ENCODE measurements at regions not wholly inside any gene's neighbourhood (a gene's known extent, or its start where the extent isn't known, plus 50 kb on each side); places are given as distances from the start of the nearest gene placed in this dataset.

GRCh38 chr6:145213614-145214013 is 521.7 kb downstream of the EPM2A start:
- DNase-seq, result no peak

GRCh38 chr6:145214570-145214969 is 520.8 kb downstream of the EPM2A start:
- peak; percentile 73 for DNase-seq

DNA sequence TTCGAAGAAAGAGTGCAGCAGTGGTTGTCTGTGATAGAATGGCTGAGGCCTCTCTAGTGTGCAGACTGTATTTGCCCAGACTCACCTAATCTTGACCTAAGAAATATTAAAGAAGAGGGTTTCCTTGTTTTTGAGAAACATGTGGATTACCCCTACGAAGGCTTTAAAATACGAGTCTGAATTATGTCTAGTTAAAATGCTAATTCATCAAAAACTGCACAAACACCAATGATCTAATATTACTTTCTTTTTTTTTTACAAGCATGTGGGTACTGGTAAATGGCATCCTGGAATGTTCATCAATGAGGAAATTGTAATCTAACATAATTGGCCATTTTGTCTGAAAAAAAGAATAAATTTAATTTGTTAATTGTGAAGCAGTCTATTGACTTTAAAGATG is 510.9 kb downstream of the EPM2A start:
- no peak for DNase-seq

- DNase-seq, result no peak
These were observed 509.8 kb downstream of the EPM2A start for GRCh38 chr6:145225500-145225899.

GRCh38 chr6:145227593-145227992 is 507.7 kb downstream of the EPM2A start:
- DNase-seq, result no peak

DNA sequence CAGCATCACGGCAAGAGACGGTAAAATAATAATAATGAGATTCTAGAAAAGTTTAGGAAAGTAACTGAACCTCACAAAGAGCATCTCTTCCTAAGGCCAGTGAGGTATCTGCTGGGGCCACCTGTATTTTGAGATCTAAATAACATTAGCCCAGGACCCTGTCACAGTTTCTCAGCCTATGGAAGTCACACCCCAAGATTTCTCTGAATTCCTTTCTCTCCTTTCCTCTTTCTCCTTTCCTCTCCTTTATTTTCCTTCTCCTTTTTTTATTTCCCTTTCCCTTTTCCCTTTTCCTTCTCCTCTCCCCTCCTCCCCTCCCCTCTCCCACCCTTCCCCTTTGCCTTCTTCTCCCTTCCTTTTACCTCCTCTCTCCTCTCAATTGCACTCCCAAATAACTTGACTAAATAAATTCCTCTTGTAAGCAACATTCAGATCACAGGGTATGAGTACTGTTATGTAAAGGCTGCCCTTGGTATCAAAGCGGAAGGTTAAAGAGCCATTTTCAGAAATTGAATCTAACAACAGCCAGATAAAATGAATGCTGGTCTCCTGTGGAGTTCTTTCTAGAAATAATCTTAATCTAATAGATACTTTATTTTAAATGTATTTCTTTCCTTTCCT is 506.2 kb downstream of the EPM2A start:
- DNase-seq, result no peak

- no peak for DNase-seq
These were observed 501.4 kb downstream of the EPM2A start for GRCh38 chr6:145233955-145234354.

- DNase-seq, result no peak
These were observed 500.1 kb downstream of the EPM2A start for GRCh38 chr6:145235207-145235606.

GRCh38 chr6:145238787-145239186 is 496.5 kb downstream of the EPM2A start:
- no peak for DNase-seq

- no peak for DNase-seq
These were observed 494.3 kb downstream of the EPM2A start for GRCh38 chr6:145241039-145241438.

GRCh38 chr6:145241721-145242120 is 493.6 kb downstream of the EPM2A start:
- DNase-seq, result no peak

DNA sequence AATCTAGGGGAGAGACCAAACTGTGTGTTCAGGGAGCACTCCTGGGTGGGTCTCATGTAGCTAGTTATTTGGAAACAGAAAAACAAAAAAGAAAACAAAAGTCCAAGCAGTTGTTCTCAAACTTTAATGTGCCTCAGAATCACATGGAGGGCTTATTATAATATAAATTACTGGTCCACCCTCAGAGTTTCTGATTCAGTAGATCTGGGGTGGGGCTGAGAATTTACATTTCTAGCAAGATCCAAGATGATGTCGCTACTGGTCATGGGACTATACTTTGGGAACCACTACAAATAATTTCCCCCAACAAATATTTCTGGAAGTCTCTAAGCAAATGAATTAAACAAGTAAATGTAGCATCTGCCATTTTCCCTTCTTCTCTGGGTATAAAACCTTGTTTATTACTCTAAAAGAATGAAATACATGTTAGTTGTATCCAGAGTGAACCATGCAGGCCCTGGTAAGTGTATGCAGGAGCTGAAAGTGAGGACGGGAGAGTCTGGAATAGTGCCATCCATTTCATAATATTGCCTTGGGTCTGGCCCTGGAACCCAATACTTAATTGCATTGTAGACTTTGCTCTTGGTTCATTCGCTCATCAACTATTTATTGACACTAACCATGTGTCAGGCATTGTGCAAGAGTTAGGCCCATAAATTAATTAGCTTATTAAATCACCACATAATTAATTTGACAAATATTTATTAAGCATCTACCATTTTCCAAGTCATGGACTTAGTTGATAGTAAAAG is 490.8 kb downstream of the EPM2A start:
- no peak for DNase-seq

- DNase-seq, result peak; percentile 54
These were observed 490.2 kb downstream of the EPM2A start for GRCh38 chr6:145245119-145245518.

DNA sequence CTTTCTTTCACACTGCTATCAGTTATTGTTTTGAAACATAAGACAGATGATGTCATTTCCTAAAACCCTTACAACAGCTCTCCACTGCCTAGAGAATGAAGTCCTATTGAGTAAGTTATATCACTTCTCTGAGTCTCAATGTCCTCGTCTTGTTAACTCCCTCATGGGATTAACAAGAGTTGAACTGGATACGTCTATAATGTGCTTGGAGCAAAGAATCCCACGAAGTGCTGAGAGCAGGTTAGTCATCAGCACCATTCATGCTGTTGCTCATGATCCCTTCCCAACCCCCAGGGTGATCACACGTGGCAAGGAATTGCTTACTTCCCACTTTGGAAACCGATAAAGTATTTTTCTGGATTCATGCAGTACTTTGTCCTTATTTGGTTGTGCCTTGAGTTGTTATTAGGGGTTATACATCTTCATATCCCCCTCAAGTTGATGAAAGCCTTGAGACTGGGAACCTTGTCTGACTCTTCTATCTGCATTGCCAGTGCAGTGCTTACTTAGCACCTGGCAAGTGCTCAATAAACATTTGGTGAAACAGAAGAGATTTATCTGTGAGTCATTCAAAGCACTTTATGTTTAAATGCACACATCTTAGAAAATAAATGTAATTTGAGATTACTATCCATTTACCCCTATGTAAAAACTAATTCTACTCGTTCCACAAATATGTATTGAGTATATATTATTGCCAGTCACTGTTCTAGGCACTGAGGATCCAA is 487.5 kb downstream of the EPM2A start:
- DNase-seq, result no peak

GRCh38 chr6:145250436-145250835 is 484.9 kb downstream of the EPM2A start:
- no peak for DNase-seq

DNA sequence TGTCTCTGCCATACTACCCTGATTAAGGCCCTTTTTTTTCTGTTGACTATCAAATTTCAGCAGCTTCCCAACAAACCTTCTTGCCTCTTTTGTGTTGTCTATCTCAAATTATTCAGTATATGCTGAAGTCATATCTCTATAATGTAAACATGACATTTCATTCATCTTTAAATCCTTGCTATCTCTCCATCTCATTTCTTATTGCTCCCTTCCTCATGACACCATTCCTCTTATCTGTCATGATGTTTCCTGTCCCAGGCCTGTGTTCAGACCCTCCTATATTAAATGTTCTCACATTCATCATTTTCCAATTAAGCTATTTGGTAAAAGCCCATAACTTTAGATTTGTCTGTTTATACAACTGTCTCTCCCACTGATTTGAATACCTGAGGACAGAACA is 482.6 kb downstream of the EPM2A start:
- DNase-seq, result no peak

DNA sequence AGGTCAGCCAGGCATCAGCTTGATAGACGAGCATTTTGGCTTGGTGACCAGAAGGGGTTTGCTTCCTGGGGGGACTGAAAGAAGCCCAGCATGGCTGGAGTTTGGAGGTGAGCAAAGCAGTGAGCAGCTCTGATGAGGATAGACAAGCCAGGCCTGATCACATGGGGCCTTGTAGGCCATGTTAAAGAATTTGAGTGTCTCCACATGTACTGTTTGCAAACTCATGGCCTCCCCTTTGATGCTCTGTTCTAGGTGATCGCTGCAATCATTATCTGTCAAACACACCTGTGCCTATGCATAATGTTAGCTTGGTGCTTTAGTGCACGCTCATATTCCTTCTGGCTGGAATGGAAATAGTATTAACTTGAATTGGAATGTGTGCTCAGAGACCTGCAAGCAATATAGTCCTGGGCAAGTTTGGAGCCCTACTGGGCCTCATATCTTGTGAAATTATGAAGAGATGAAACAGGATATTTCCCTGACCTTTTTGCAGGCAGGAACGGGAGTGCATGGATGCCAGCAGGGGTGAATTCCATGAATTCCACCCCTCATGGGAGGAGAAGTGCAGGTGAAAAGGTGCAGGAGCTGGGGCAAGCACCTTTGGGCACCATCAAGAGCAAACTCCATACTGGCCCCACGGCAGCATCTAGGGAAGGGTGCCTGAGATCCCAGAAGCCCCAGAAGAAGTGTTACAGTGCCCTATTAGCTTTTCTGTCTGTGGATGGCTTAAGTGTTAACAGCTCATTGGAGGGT is 480.5 kb downstream of the EPM2A start:
- no peak for DNase-seq

- DNase-seq, result no peak
These were observed 477.6 kb downstream of the EPM2A start for GRCh38 chr6:145257704-145258103.

GRCh38 chr6:145258122-145258521 is 477.2 kb downstream of the EPM2A start:
- no peak for DNase-seq

GRCh38 chr6:145260484-145261175 is 474.7 kb downstream of the EPM2A start:
- DNase-seq, result no peak

- DNase-seq, result no peak
These were observed 473.6 kb downstream of the EPM2A start for GRCh38 chr6:145261758-145262157.

DNA sequence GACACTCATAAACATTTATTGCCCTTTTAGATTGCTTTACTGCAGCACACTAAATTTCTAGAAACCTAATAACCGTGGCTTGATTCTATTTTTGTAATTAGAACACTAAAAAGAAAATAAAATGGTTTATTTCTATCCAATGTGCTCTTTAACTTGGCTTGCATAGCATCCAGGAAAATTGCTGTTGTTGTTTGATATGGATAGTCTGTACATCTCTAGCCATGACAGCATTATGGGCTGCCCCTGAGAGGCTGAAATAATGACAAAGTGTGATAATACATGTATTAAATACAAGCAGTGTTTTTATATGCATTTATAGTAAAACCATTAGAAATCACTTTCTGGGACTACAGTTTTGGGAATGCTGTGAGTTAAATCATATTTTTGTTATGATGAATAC is 472.5 kb downstream of the EPM2A start:
- DNase-seq, result no peak

DNA sequence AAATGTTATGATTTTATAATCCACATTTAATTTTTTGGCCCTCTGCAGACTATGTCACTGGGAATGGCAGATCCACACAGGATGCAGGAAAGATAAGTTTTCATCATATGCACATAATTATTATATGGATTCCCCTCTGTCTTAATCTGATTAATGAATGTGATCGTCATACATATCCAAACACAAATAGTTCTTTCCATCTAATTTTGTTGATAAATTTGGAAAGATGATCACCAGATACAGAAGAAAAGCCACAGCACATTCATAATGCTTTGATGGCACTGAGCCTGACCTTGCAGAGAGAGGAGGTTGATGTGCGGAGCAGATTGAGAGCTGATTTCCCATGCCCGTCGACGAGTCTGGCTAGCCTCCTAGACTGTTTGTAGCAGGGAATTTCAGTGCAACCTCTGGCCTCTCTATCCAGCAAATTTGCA is 471.5 kb downstream of the EPM2A start:
- no peak for DNase-seq
